ENCODE measurements at regions not wholly inside any gene's neighbourhood (a gene's known extent, or its start where the extent isn't known, plus 50 kb on each side); places are given as distances from the start of the nearest gene placed in this dataset.

DNA sequence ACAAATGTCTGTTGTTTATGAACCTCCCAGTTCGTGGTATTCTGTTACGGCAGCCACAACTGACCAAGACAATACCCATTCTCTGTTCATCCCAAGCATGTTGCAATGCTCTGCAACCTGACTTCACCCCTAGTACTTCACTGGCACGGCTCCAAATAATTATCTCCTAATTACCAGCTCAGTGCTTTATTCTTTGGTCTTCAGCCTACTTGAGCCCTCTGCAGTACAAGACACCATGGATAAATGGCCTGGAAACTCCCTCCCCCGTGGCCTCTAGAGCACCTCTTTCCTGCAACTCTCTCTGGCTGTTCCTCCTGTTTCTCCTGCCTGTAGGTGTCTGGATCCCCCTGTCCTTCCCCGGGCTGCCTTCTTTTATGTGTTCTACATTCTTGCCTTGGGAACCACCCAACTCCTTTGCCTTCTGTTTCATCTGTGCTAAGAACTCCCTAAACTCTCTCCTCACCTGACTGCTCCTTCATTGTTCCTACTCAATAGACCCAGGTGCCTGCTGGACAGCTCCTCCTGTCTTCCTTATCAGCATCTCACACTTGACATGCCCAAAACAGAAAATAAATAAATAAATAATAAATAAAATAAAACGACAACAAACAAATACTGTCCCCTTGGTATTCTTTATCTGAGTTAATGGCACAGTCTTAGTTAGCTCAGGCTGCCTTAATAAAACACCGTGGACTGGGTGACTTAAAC, 200.4 kb upstream of the IPO5 start:
- TF ChIP-seq, protein P1, sequence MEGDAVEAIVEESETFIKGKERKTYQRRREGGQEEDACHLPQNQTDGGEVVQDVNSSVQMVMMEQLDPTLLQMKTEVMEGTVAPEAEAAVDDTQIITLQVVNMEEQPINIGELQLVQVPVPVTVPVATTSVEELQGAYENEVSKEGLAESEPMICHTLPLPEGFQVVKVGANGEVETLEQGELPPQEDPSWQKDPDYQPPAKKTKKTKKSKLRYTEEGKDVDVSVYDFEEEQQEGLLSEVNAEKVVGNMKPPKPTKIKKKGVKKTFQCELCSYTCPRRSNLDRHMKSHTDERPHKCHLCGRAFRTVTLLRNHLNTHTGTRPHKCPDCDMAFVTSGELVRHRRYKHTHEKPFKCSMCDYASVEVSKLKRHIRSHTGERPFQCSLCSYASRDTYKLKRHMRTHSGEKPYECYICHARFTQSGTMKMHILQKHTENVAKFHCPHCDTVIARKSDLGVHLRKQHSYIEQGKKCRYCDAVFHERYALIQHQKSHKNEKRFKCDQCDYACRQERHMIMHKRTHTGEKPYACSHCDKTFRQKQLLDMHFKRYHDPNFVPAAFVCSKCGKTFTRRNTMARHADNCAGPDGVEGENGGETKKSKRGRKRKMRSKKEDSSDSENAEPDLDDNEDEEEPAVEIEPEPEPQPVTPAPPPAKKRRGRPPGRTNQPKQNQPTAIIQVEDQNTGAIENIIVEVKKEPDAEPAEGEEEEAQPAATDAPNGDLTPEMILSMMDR (IDR thresholded peaks at IDR 0.05 in 8 of 11, conservative IDR thresholded peaks at IDR 0.05 in 3 of 11) = no peak
- TF ChIP-seq POLR2AphosphoS5 (IDR thresholded peaks at IDR 0.05) = no peak
- no peak for TF ChIP-seq POLR2A (IDR thresholded peaks at IDR 0.05)
